ENCODE measurements at regions not wholly inside any gene's neighbourhood (a gene's known extent, or its start where the extent isn't known, plus 50 kb on each side); places are given as distances from the start of the nearest gene placed in this dataset.

DNA sequence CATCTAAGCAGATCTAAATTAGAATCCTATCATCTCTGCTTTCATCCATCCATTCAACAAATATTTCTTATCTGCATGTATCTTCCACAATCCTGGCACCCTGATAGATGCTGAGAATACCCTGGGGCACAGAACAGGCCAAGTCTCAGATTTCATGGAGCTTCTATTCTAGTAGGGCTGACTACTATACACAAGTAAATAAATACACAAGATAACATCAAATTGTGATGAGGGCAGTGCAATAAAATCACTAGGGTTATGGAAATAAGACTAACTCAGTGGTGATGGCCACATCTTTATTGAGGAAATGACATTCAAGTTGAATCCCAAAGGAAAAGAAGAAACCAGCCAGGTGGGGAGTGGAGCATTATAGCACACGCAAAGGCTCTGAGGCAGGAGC, 138.4 kb upstream of the GLRA1 start:
- Mint-ChIP-seq H3K9me3 (no peaks in the 10 kb centered on the region), H3K4me1 (peaks cover 3% of the 10 kb centered on the region), H3K27ac (no peak overlapping the region), H3K4me3 (no peak overlapping the region), H3K27me3 (ENCODE audit: insufficient read depth, low read depth) (peaks cover 3% of the 10 kb centered on the region), H3K36me3 (no peaks in the 10 kb centered on the region)
- no peak for TF ChIP-seq EZH2phosphoT487 (IDR thresholded peaks at IDR 0.05)
- TF ChIP-seq, protein P1, sequence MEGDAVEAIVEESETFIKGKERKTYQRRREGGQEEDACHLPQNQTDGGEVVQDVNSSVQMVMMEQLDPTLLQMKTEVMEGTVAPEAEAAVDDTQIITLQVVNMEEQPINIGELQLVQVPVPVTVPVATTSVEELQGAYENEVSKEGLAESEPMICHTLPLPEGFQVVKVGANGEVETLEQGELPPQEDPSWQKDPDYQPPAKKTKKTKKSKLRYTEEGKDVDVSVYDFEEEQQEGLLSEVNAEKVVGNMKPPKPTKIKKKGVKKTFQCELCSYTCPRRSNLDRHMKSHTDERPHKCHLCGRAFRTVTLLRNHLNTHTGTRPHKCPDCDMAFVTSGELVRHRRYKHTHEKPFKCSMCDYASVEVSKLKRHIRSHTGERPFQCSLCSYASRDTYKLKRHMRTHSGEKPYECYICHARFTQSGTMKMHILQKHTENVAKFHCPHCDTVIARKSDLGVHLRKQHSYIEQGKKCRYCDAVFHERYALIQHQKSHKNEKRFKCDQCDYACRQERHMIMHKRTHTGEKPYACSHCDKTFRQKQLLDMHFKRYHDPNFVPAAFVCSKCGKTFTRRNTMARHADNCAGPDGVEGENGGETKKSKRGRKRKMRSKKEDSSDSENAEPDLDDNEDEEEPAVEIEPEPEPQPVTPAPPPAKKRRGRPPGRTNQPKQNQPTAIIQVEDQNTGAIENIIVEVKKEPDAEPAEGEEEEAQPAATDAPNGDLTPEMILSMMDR (IDR thresholded peaks at IDR 0.05): no peak
- no peak for TF ChIP-seq EZH2 (IDR thresholded peaks at IDR 0.05)
- no peaks in the 10 kb centered on the region for H3K36me3 ChIP-seq
- no peak overlapping the region for H3K9ac ChIP-seq
- no peaks in the 10 kb centered on the region for H3K79me2 ChIP-seq (ENCODE audit: low read depth)
- no peak overlapping the region for H3K27ac ChIP-seq
- H3K9me3 ChIP-seq (ENCODE audit: low read depth): no peaks in the 10 kb centered on the region
- no peaks in the 10 kb centered on the region for H3F3A ChIP-seq (ENCODE audit: low read depth)
- H4K20me1 ChIP-seq (ENCODE audit: low read depth): no peaks in the 10 kb centered on the region
- H3K4me2 ChIP-seq: no peak overlapping the region
- no peak overlapping the region for H3K4me3 ChIP-seq
- DNase-seq (ENCODE audit: low spot score): no peak
- H3K27me3 ChIP-seq: no peaks in the 10 kb centered on the region
- H2AFZ ChIP-seq (replicated peaks): no peak overlapping the region
- no peaks in the 10 kb centered on the region for H3K4me1 ChIP-seq

DNA sequence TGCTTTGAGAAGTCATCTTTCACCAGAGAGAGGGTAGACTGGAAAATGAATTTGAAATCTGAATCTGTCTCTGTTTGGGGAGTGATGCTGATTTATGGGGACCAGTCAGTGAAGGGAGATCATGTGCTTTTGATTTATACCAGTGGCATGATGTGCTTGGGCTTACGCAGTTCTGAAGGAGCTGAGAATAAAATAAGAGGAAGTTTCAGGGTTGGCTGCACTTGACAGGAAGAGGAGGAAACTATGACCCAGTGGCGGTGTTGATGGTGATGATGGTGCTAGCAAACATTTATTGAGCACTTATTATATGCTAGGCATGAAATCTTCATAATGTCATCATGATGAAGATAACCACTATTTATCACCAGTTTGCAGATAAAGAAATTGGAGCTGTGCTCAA, 136.4 kb upstream of the GLRA1 start:
- Histone ChIP-seq H3K4me3 (no peak overlapping the region), H3F3A (ENCODE audit: low read depth) (no peaks in the 10 kb centered on the region), H3K4me2 (no peak overlapping the region), H3K36me3 (no peaks in the 10 kb centered on the region), H3K79me2 (ENCODE audit: low read depth) (no peaks in the 10 kb centered on the region), H4K20me1 (ENCODE audit: low read depth) (no peaks in the 10 kb centered on the region), H3K27me3 (peaks cover 3% of the 10 kb centered on the region), H3K9ac (no peak overlapping the region), H3K27ac (no peak overlapping the region), H3K9me3 (ENCODE audit: low read depth) (no peaks in the 10 kb centered on the region), H3K4me1 (no peaks in the 10 kb centered on the region), H2AFZ (replicated peaks) (no peak overlapping the region)
- Mint-ChIP-seq H3K27ac (no peak overlapping the region), H3K4me3 (no peak overlapping the region), H3K36me3 (no peaks in the 10 kb centered on the region), H3K4me1 (peaks cover 3% of the 10 kb centered on the region), H3K9me3 (no peaks in the 10 kb centered on the region), H3K27me3 (ENCODE audit: insufficient read depth, low read depth) (peaks cover 3% of the 10 kb centered on the region)
- TF ChIP-seq, protein P1 (IDR thresholded peaks at IDR 0.05): no peak
- TF ChIP-seq EZH2phosphoT487 (IDR thresholded peaks at IDR 0.05) (no peak), EZH2 (IDR thresholded peaks at IDR 0.05) (no peak)
- no peak for DNase-seq (ENCODE audit: low spot score)

DNA sequence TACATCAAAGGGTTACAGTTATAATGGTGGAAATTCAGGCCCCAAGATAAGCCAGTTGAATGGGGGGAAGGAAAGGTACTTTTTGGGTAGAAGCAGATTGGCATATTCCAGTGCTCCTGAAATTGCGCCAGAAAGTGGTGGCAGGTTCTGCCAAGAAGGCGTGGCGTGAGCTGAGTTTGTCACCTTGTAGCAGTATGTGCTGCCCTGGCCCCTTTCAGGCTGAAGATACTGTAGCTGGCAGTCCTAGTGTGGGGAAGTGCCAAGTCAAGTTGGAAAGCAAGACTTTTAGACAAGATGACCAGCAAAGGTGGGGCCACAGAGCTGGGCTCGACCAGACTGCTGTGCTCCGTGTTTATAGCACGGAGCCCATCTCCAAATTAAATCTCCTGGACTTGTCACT, 133.6 kb upstream of the GLRA1 start:
- Mint-ChIP-seq H3K27ac (no peak overlapping the region), H3K4me3 (no peak overlapping the region), H3K9me3 (no peaks in the 10 kb centered on the region), H3K4me1 (peaks cover 7% of the 10 kb centered on the region), H3K27me3 (ENCODE audit: insufficient read depth, low read depth) (no peaks in the 10 kb centered on the region), H3K36me3 (no peaks in the 10 kb centered on the region)
- no peaks in the 10 kb centered on the region for H3K9me3 ChIP-seq (ENCODE audit: low read depth)
- H3K36me3 ChIP-seq: no peaks in the 10 kb centered on the region
- no peaks in the 10 kb centered on the region for H4K20me1 ChIP-seq (ENCODE audit: low read depth)
- DNase-seq (ENCODE audit: low spot score): no peak
- no peak overlapping the region for H3K9ac ChIP-seq
- no peak overlapping the region for H3K4me3 ChIP-seq
- H3K27ac ChIP-seq: no peak overlapping the region
- H3K4me2 ChIP-seq: no peak overlapping the region
- H3K79me2 ChIP-seq (ENCODE audit: low read depth): no peaks in the 10 kb centered on the region
- peaks cover 6% of the 10 kb centered on the region for H3K4me1 ChIP-seq
- H3K27me3 ChIP-seq: peaks cover 24% of the 10 kb centered on the region
- H3F3A ChIP-seq (ENCODE audit: low read depth): no peaks in the 10 kb centered on the region
- TF ChIP-seq, protein P1 (IDR thresholded peaks at IDR 0.05): no peak
- TF ChIP-seq EZH2phosphoT487 (IDR thresholded peaks at IDR 0.05): no peak
- no peak for TF ChIP-seq EZH2 (IDR thresholded peaks at IDR 0.05)
- no peak overlapping the region for H2AFZ ChIP-seq (replicated peaks)
